Gastrocnemius medialis (tissue), 4 donors: ENCODE measurements at regions not wholly inside any gene's neighbourhood (a gene's known extent, or its start where the extent isn't known, plus 50 kb on each side); places are given as distances from the start of the nearest gene placed in this dataset.
A peak's percentile ranks its signal among the peaks of the same experiment; 100 is the strongest.

Source experiments
- ATAC-seq, 2 donors: fragments of 150-250 bp; one replicate each; pipeline ENCODE4 v1.9.1; 2016
- DNase-seq, 2 donors: peaks; one replicate each; pipeline ENCODE4 v3.0.0-alpha.2; 2019
- H3K27ac ChIP-seq, 4 donors: fragments of 200-600 bp; sonication (generic); 1 replicate in 1 of 4; 2 replicates in 3 of 4; pipeline ENCODE4 v1.5.1; 2016 to 2018; ENCODE audit warnings: mild to moderate bottlenecking in 2 of 4, moderate library complexity in 1 of 4
- H3K27me3 ChIP-seq, 3 donors: fragments of 200-600 bp; sonication (generic) in 2 of 3; 1 replicate in 1 of 3; 2 replicates in 2 of 3; pipeline versions ENCODE4 v1.5.1 to v1.6.0; 2016 to 2019; ENCODE audit warnings: mild to moderate bottlenecking in 1 of 3, moderate library complexity in 1 of 3
- H3K36me3 ChIP-seq, 2 donors: fragments of 200-600 bp; sonication (generic) in 1 of 2; one replicate each; pipeline ENCODE4 v1.5.1; 2017 to 2018
- H3K4me1 ChIP-seq, 2 donors: fragments of 200-600 bp; sonication (generic) in 1 of 2; one replicate each; pipeline ENCODE4 v1.5.1; 2016 to 2017; ENCODE audit warnings: mild to moderate bottlenecking in 2 of 2
- H3K4me3 ChIP-seq, 4 donors: fragments of 200-600 bp; sonication (generic) in 3 of 4; 1 replicate in 1 of 4; 2 replicates in 3 of 4; pipeline ENCODE4 v1.5.1; 2016 to 2019; ENCODE audit warnings: mild to moderate bottlenecking in 2 of 4
- H3K9me3 ChIP-seq, 3 donors: fragments of 200-600 bp; sonication (generic) in 2 of 3; 1 replicate in 1 of 3; 2 replicates in 2 of 3; pipeline ENCODE4 v1.5.1; 2016 to 2019
- CTCF ChIP-seq, 5 experiments: fragments of 450-650 bp in 3 of 5; fragments of 200-600 bp in 2 of 5; sonication (generic) in 2 of 5; IDR thresholded peaks in 4 of 5; conservative IDR thresholded peaks in 1 of 5; 1 replicate in 4 of 5; 2 replicates in 1 of 5; pipeline ENCODE4 v1.5.1; 2016 to 2019; ENCODE audit warnings: antibody characterized with exemption in 5 of 5, mild to moderate bottlenecking in 3 of 5, moderate library complexity in 3 of 5
- POLR2A ChIP-seq, 2 donors: fragments of 450-650 bp; IDR thresholded peaks; one replicate each; pipeline ENCODE4 v1.6.1; 2017; ENCODE audit warnings: antibody characterized with exemption in 2 of 2, mild to moderate bottlenecking in 2 of 2, moderate library complexity in 2 of 2
- in situ Hi-C, 4 donors: fragments of 200-750 bp; cut with MboI; loops; one replicate each; pipeline versions ENCODE4 v1.15.0 to v1.8.0; 2017; ENCODE audit warnings: low sequenced_read_pairs in 4 of 4
- intact Hi-C: fragments of 100-400 bp; cut with DNase I; formaldehyde crosslinking; loops from one replicate; pipeline ENCODE4 v1.15.1; 2023; ENCODE audit warnings: low total_unique reads

DNA sequence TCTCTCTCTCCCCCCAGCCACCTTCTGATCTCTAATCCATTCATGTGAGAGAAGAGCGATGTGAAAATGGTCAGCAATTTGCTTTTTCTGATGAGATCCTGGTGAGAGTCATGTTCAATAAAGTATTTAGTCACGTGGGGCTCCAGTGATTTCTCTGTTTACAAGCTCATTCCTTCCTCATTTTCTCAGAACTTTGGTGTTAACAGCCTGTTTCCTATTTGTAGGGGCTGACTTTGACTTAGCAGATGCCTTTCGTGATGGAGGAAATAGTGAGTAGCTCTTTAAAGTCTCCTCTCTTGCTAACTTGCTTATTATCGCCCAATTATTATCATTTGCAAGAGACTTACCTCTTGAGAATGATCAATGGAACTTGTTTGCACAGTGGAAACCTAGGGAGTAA, 72.6 kb upstream of the CD99 start:
- in situ Hi-C loops (loop anchor here (25.0 kb wide), 2 partner anchors 281 to 1156 kb away; partner anchors contain the start of gene ASMTL (in 4 of the 4)), intact Hi-C loops (loop anchor here (10.0 kb wide), 1 partner anchor 1624 kb away; no protein-coding TSS in a partner anchor)
- no peak for TF ChIP-seq POLR2A (IDR thresholded peaks at IDR 0.05)
- no peak for TF ChIP-seq CTCF (IDR thresholded peaks at IDR 0.05 in 4 of 5, conservative IDR thresholded peaks at IDR 0.05 in 1 of 5)
- Histone ChIP-seq H3K27me3 (no peaks in the 10 kb centered on the region), H3K4me1 (peaks cover 0 to 5% of the 10 kb centered on the region in 2 donors), H3K9me3 (no peaks in the 10 kb centered on the region), H3K27ac (no peak overlapping the region), H3K4me3 (no peak overlapping the region), H3K36me3 (peaks cover 0 to 3% of the 10 kb centered on the region in 2 donors)
- DNase-seq (no peak), ATAC-seq (no peak)

GRCh38 chrX:2614911-2615310, 76.2 kb upstream of the CD99 start:
- DNase-seq (no peak), ATAC-seq (peak; percentile 27 to 42)
- Histone ChIP-seq H3K4me1 (peaks cover 5 to 12% of the 10 kb centered on the region in 2 donors), H3K9me3 (no peaks in the 10 kb centered on the region), H3K27ac (no peak overlapping the region), H3K27me3 (no peaks in the 10 kb centered on the region), H3K4me3 (no peak overlapping the region), H3K36me3 (peaks cover 0 to 3% of the 10 kb centered on the region in 2 donors)
- intact Hi-C loops = loop anchor here (10.0 kb wide), 1 partner anchor 1620 kb away; no protein-coding TSS in a partner anchor
- in situ Hi-C loops = loop anchor here (25.0 kb wide), 2 partner anchors 278 to 1153 kb away; partner anchors contain the start of gene ASMTL (in 4 of the 4)
- TF ChIP-seq CTCF (IDR thresholded peaks at IDR 0.05 in 4 of 5, conservative IDR thresholded peaks at IDR 0.05 in 1 of 5) = peak in 2 of 5 experiments; percentile 3 to 11
- TF ChIP-seq POLR2A (IDR thresholded peaks at IDR 0.05) = no peak

DNA sequence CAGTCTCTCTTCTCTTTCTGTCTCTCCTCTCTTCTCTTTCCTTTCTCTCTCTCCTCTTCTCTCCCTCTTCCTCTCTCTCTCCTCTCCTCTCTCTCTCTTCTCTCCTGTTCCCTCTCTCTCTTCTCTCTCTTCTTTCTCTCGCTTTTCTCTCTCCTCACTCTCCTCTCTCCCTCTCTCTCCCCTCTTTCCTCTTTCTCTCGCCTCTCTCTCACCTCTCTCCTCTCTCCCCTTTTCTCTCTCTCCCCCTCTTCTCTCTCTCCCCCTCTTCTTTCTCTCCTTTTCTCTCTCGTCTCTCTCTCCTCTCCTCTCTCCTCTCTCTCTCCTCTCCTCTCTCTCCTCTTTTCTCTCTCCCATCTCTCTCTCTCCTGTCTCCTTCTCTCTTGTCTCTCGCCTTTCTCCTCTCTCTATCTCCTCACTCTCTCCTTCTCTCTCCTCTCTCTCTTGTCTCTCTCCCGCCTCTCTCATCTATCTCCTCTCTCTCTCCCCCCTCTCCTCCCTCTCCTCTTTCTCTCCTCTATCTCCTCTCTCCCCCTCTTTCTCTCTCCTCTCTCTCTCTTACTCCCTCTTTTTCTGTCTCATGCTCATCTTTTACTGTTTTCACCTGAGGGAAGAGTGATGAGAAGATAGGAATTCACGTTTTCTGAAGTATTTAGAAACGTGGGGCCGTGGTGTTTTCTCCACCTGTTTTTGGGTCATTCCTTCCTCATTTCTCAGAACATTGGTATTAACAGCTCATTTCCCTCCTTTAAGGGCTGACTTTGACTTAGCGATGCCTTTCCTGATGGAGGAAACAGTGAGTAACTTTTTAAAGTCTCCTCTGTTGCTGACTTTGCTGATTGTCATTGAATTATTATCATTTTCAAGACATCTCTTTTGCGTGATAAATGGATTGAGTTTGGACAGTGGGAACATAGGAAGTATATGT, 80.6 kb upstream of the CD99 start:
- H3K36me3 ChIP-seq = no peaks in the 10 kb centered on the region
- peak overlapping the region; percentile 70 to 97 (median 77) for H3K4me3 ChIP-seq
- H3K4me1 ChIP-seq = peaks cover 5 to 7% of the 10 kb centered on the region in 2 donors
- TF ChIP-seq CTCF (IDR thresholded peaks at IDR 0.05 in 4 of 5, conservative IDR thresholded peaks at IDR 0.05 in 1 of 5) (peak in 1 of 5 experiments; percentile 27), POLR2A (IDR thresholded peaks at IDR 0.05) (no peak)
- intact Hi-C loops (loop anchor here (10.0 kb wide), 1 partner anchor 1616 kb away; no protein-coding TSS in a partner anchor), in situ Hi-C loops (loop anchor here (25.0 kb wide), 2 partner anchors 273 to 1148 kb away; partner anchors contain the start of gene ASMTL (in 4 of the 4))
- peak overlapping the region in 2 of 4 donors; percentile 83 to 84 for H3K27ac ChIP-seq
- H3K9me3 ChIP-seq = no peaks in the 10 kb centered on the region
- DNase-seq (no peak), ATAC-seq (no peak)
- no peaks in the 10 kb centered on the region for H3K27me3 ChIP-seq

DNA sequence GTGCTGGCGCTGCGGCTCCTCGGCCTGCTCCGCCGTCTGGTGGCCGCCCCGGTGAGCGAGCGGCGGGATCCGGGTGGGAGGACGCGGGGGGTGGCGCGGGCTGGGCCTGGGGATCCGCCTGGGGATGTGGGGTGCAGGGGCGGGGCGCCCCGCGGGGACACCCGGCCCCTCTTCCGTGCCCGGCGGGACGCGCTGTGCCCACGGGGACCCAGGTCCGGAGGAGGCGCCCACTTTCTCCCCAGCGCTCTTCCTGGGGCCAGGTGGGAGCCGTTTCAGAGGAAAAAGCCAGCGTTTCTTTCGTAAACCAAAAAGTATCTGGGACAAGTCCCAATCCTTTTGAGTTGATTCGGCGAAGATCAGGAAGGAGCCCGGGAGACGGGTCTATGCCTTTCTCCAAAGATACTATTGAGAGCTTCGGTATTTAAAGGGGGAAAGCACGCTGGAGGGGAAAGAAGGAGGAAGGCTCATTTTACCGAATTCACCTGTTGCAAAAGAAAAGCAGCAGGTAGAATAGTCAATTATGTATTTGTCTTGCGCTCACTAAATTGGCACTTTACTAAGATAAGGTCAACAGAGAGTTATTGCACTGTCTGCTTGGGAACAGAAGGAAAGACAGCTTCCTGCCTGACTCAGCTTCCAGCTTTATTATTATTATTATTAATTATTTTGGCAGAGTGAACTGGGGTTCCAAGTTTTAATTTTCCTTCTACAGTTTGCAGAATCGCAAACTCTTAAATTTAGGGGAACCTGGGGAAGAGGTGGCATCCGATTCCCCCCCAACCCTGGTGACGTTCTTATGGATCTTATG, 81.5 kb upstream of the CD99 start:
- Histone ChIP-seq H3K9me3 (no peaks in the 10 kb centered on the region), H3K27me3 (no peaks in the 10 kb centered on the region), H3K4me1 (peaks cover 5 to 7% of the 10 kb centered on the region in 2 donors), H3K27ac (peak overlapping the region; percentile 74 to 84 (median 80)), H3K4me3 (peak overlapping the region; percentile 70 to 97 (median 77)), H3K36me3 (no peaks in the 10 kb centered on the region)
- intact Hi-C loops (loop anchor here (1.0 to 10.0 kb wide), 3 partner anchors 1156 to 1615 kb away; partner anchors contain the start of gene SLC25A6), in situ Hi-C loops (loop anchor here (25.0 kb wide), 2 partner anchors 272 to 1147 kb away; partner anchors contain the start of gene ASMTL (in 4 of the 4))
- peak in 1 of 5 experiments; percentile 35 for TF ChIP-seq CTCF (IDR thresholded peaks at IDR 0.05 in 4 of 5, conservative IDR thresholded peaks at IDR 0.05 in 1 of 5)
- no peak for TF ChIP-seq POLR2A (IDR thresholded peaks at IDR 0.05)
- ATAC-seq (peak; percentile 23 to 33), DNase-seq (no peak)
